ENCODE measurements at regions not wholly inside any gene's neighbourhood (a gene's known extent, or its start where the extent isn't known, plus 50 kb on each side); places are given as distances from the start of the nearest gene placed in this dataset.

GRCh38 chr12:90321369-90321768 is 612.7 kb upstream of the ATP2B1 start:
- no peaks in the 10 kb centered on the region for H4K20me1 ChIP-seq (ENCODE audit: low read depth, low read length)
- no peak overlapping the region for H3K9ac ChIP-seq (ENCODE audit: low read length)

GRCh38 chr12:90311561-90311960 is 602.9 kb upstream of the ATP2B1 start:
- TF ChIP-seq EZH2phosphoT487 (conservative IDR thresholded peaks at IDR 0.05; ENCODE audit: low read length) (no peak), CTCF (IDR thresholded peaks at IDR 0.05; ENCODE audit: insufficient read depth, low read length, poor library complexity, severe bottlenecking) (no peak)
- no peaks in the 10 kb centered on the region for H3K27me3 ChIP-seq (ENCODE audit: low read length)
- no peak overlapping the region for H3K9ac ChIP-seq (ENCODE audit: low read length)
- H3K4me3 ChIP-seq (ENCODE audit: insufficient read depth, low read length, poor library complexity, severe bottlenecking) = no peak overlapping the region
- H3K27ac ChIP-seq (ENCODE audit: low read depth, low read length) = no peak overlapping the region
- no peaks in the 10 kb centered on the region for H4K20me1 ChIP-seq (ENCODE audit: low read depth, low read length)
- H3K9me2 ChIP-seq (replicated peaks; ENCODE audit: insufficient read depth, low read length) = no peaks in the 10 kb centered on the region
- no peak overlapping the region for H3K4me2 ChIP-seq (ENCODE audit: low read depth, low read length, poor library complexity, severe bottlenecking)
- no peaks in the 10 kb centered on the region for H3K36me3 ChIP-seq (ENCODE audit: low read length)
- H3F3A ChIP-seq (ENCODE audit: insufficient read depth) = no peaks in the 10 kb centered on the region
- no peaks in the 10 kb centered on the region for H3K79me2 ChIP-seq (ENCODE audit: insufficient read depth, low read length)
- H2AFZ ChIP-seq (ENCODE audit: low read depth, low read length, severe bottlenecking) = no peak overlapping the region
- no peaks in the 10 kb centered on the region for H3K9me3 ChIP-seq (ENCODE audit: insufficient read depth, low read length)

More at GRCh38 chr12:90321369-90321768, 612.7 kb upstream of the ATP2B1 start:
- H3K27me3 ChIP-seq (ENCODE audit: low read length) = no peaks in the 10 kb centered on the region
- H3K4me2 ChIP-seq (ENCODE audit: low read depth, low read length, poor library complexity, severe bottlenecking) = no peak overlapping the region
- no peaks in the 10 kb centered on the region for H3F3A ChIP-seq (ENCODE audit: insufficient read depth)
- H2AFZ ChIP-seq (ENCODE audit: low read depth, low read length, severe bottlenecking) = no peak overlapping the region
- no peaks in the 10 kb centered on the region for H3K9me3 ChIP-seq (ENCODE audit: insufficient read depth, low read length)
- H3K36me3 ChIP-seq (ENCODE audit: low read length) = no peaks in the 10 kb centered on the region
- no peak overlapping the region for H3K27ac ChIP-seq (ENCODE audit: low read depth, low read length)
- H3K9me2 ChIP-seq (replicated peaks; ENCODE audit: insufficient read depth, low read length) = no peaks in the 10 kb centered on the region
- no peak for TF ChIP-seq EZH2phosphoT487 (conservative IDR thresholded peaks at IDR 0.05; ENCODE audit: low read length)
- TF ChIP-seq CTCF (IDR thresholded peaks at IDR 0.05; ENCODE audit: insufficient read depth, low read length, poor library complexity, severe bottlenecking) = no peak
- H3K4me3 ChIP-seq (ENCODE audit: insufficient read depth, low read length, poor library complexity, severe bottlenecking) = no peak overlapping the region
- no peaks in the 10 kb centered on the region for H3K79me2 ChIP-seq (ENCODE audit: insufficient read depth, low read length)

- Histone ChIP-seq H3K36me3 (ENCODE audit: low read length) (no peaks in the 10 kb centered on the region), H2AFZ (ENCODE audit: low read depth, low read length, severe bottlenecking) (no peak overlapping the region), H3K4me2 (ENCODE audit: low read depth, low read length, poor library complexity, severe bottlenecking) (no peak overlapping the region)
Observed at GRCh38 chr12:90305379-90305778, 596.7 kb upstream of the ATP2B1 start.

More at GRCh38 chr12:90305379-90305778, 596.7 kb upstream of the ATP2B1 start:
- H4K20me1 ChIP-seq (ENCODE audit: low read depth, low read length) = no peaks in the 10 kb centered on the region
- H3K4me3 ChIP-seq (ENCODE audit: insufficient read depth, low read length, poor library complexity, severe bottlenecking) = no peak overlapping the region
- no peak for TF ChIP-seq CTCF (IDR thresholded peaks at IDR 0.05; ENCODE audit: insufficient read depth, low read length, poor library complexity, severe bottlenecking)
- no peak for TF ChIP-seq EZH2phosphoT487 (conservative IDR thresholded peaks at IDR 0.05; ENCODE audit: low read length)
- no peaks in the 10 kb centered on the region for H3K9me3 ChIP-seq (ENCODE audit: insufficient read depth, low read length)
- no peak overlapping the region for H3K9ac ChIP-seq (ENCODE audit: low read length)
- H3K27ac ChIP-seq (ENCODE audit: low read depth, low read length) = no peak overlapping the region
- H3K79me2 ChIP-seq (ENCODE audit: insufficient read depth, low read length) = no peaks in the 10 kb centered on the region
- no peaks in the 10 kb centered on the region for H3F3A ChIP-seq (ENCODE audit: insufficient read depth)
- no peaks in the 10 kb centered on the region for H3K27me3 ChIP-seq (ENCODE audit: low read length)
- no peaks in the 10 kb centered on the region for H3K9me2 ChIP-seq (replicated peaks; ENCODE audit: insufficient read depth, low read length)
